ENCODE measurements at regions not wholly inside any gene's neighbourhood (a gene's known extent, or its start where the extent isn't known, plus 50 kb on each side); places are given as distances from the start of the nearest gene placed in this dataset.
"Not testable (repeated sequence)": the region's sequence is repeated elsewhere in the genome, so short reads cannot be mapped to it uniquely, and the experiment has no call there.

- DNase-seq (ENCODE audit: low spot score) = no peak
Observed at GRCh38 chr11:96779030-96779429, 389.2 kb downstream of the JRKL start.

- no peak for DNase-seq (ENCODE audit: low spot score)
Observed at GRCh38 chr11:96781082-96781481, 391.3 kb downstream of the JRKL start.

- no peak for DNase-seq (ENCODE audit: low spot score)
Observed at GRCh38 chr11:96782632-96783031, 392.8 kb downstream of the JRKL start.

GRCh38 chr11:96783311-96783710 lies 393.5 kb downstream of the JRKL start:
- no peak for DNase-seq (ENCODE audit: low spot score)

GRCh38 chr11:96785073-96785472 lies 395.3 kb downstream of the JRKL start:
- no peak for DNase-seq (ENCODE audit: low spot score)

GRCh38 chr11:96794152-96794551 lies 404.3 kb downstream of the JRKL start:
- DNase-seq (ENCODE audit: low spot score) = no peak

GRCh38 chr11:96798445-96798844 lies 408.6 kb downstream of the JRKL start:
- no peak for DNase-seq (ENCODE audit: low spot score)

- no peak for DNase-seq (ENCODE audit: low spot score)
Observed at GRCh38 chr11:96815236-96815635, 425.4 kb downstream of the JRKL start.

GRCh38 chr11:96817482-96818399 lies 427.9 kb downstream of the JRKL start:
- peak; percentile 23 for DNase-seq (ENCODE audit: low spot score)

- peak; percentile 92 for DNase-seq (ENCODE audit: low spot score)
Observed at GRCh38 chr11:96827164-96827563, 437.4 kb downstream of the JRKL start.

GRCh38 chr11:96841792-96842191 lies 452.0 kb downstream of the JRKL start:
- DNase-seq (ENCODE audit: low spot score) = peak; percentile 4

GRCh38 chr11:96842731-96843130 lies 452.9 kb downstream of the JRKL start:
- no peak for DNase-seq (ENCODE audit: low spot score)

GRCh38 chr11:96854425-96854824 lies 464.6 kb downstream of the JRKL start:
- peak; percentile 2 for DNase-seq (ENCODE audit: low spot score)

- DNase-seq (ENCODE audit: low spot score) = not testable (repeated sequence)
Observed at GRCh38 chr11:96861722-96862121, 471.9 kb downstream of the JRKL start.

GRCh38 chr11:96863520-96863919 lies 473.7 kb downstream of the JRKL start:
- no peak for DNase-seq (ENCODE audit: low spot score)

GRCh38 chr11:96865020-96865419 lies 475.2 kb downstream of the JRKL start:
- no peak for DNase-seq (ENCODE audit: low spot score)

- no peak for DNase-seq (ENCODE audit: low spot score)
Observed at GRCh38 chr11:96869207-96869606, 479.4 kb downstream of the JRKL start.

GRCh38 chr11:96875712-96876111 lies 485.9 kb downstream of the JRKL start:
- DNase-seq (ENCODE audit: low spot score) = peak; percentile 35

GRCh38 chr11:96878299-96879051 lies 488.7 kb downstream of the JRKL start:
- DNase-seq (ENCODE audit: low spot score) = no peak

GRCh38 chr11:96882622-96883021 lies 492.8 kb downstream of the JRKL start:
- not testable (repeated sequence) for DNase-seq (ENCODE audit: low spot score)

GRCh38 chr11:96885405-96885804 lies 495.6 kb downstream of the JRKL start:
- no peak for DNase-seq (ENCODE audit: low spot score)

GRCh38 chr11:96885912-96886311 lies 496.1 kb downstream of the JRKL start:
- no peak for DNase-seq (ENCODE audit: low spot score)

GRCh38 chr11:96893988-96894387 lies 504.2 kb downstream of the JRKL start:
- peak; percentile 29 for DNase-seq (ENCODE audit: low spot score)

Measured in umbilical cord (tissue), 1 donor.